Cardiac fibroblast (primary cell): ENCODE measurements at regions not wholly inside any gene's neighbourhood (a gene's known extent, or its start where the extent isn't known, plus 50 kb on each side); places are given as distances from the start of the nearest gene placed in this dataset.
A peak's percentile ranks its signal among the peaks of the same experiment; 100 is the strongest.

ENCODE experiments used
- DNase-seq, 2 donors: peaks; one replicate each; pipeline versions ENCODE4 v3.0.0 to v3.0.0-alpha.2; 2010; ENCODE audit warnings: low read depth in 2 of 2
- H3K4me3 ChIP-seq, 2 donors: replicated peaks in 1 of 2; 1 replicate in 1 of 2; 2 replicates in 1 of 2; pipeline ENCODE4 v1.5.1; 2011; ENCODE audit warnings: low read depth in 2 of 2, low read length in 2 of 2, mild to moderate bottlenecking in 2 of 2, moderate library complexity in 1 of 2
- TF ChIP-seq, protein P1 (sequence below): IDR thresholded peaks from one replicate; pipeline ENCODE4 v1.5.1; 2011; ENCODE audit warnings: low read depth, mild to moderate bottlenecking, low read length, inconsistent platforms

DNA sequence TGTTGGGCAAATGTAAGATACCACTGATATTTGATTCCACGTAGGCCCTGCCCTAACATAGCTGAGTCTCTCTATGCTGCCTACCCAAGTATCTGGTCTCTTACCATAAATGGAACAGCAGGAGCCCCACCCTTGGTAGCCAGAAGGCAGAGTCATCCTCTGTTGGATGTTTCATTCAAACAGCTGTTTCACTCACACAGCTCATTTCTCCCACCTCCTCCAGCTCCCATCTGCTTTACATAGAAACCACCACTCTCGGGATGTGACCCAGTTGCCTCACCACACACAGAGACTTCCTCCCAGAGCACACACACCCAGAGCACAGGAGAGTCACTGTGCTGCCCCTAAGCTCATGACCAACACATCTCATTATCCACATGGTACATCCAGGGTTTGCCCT is 165.3 kb downstream of the TMEM167A start:
- no peak overlapping the region for H3K4me3 ChIP-seq
- TF ChIP-seq, protein P1, sequence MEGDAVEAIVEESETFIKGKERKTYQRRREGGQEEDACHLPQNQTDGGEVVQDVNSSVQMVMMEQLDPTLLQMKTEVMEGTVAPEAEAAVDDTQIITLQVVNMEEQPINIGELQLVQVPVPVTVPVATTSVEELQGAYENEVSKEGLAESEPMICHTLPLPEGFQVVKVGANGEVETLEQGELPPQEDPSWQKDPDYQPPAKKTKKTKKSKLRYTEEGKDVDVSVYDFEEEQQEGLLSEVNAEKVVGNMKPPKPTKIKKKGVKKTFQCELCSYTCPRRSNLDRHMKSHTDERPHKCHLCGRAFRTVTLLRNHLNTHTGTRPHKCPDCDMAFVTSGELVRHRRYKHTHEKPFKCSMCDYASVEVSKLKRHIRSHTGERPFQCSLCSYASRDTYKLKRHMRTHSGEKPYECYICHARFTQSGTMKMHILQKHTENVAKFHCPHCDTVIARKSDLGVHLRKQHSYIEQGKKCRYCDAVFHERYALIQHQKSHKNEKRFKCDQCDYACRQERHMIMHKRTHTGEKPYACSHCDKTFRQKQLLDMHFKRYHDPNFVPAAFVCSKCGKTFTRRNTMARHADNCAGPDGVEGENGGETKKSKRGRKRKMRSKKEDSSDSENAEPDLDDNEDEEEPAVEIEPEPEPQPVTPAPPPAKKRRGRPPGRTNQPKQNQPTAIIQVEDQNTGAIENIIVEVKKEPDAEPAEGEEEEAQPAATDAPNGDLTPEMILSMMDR, result no peak
- DNase-seq, result no peak

GRCh38 chr5:82910905-82911304 is 166.3 kb downstream of the TMEM167A start:
- no peak for DNase-seq
- TF ChIP-seq, protein P1, result no peak
- no peak overlapping the region for H3K4me3 ChIP-seq

DNA sequence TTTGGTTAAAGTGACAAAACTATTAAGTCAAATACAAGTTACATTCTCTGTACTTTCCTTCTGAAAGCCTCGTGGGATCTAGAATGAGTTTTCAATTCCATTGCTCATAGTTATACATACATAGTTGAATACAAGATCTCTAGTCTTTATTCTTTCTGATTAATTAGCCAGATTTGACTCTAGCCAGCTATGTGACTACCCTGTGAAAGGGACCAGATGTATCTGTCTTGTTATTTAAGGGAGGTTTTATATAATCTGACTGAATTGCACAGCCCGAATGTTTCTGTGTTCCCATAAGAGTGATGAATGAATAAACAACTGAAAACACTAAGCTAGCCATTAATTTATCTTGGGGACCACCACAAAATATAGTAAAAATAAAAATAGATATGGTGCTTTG is 166.7 kb downstream of the TMEM167A start:
- H3K4me3 ChIP-seq, result no peak overlapping the region
- TF ChIP-seq, protein P1, result no peak
- no peak for DNase-seq

- TF ChIP-seq, protein P1, result no peak
- H3K4me3 ChIP-seq, result no peak overlapping the region
- DNase-seq, result no peak
These were observed 167.4 kb downstream of the TMEM167A start for GRCh38 chr5:82909771-82910170.

GRCh38 chr5:82905986-82906385 is 171.2 kb downstream of the TMEM167A start:
- no peak for DNase-seq
- TF ChIP-seq, protein P1, result no peak
- no peak overlapping the region for H3K4me3 ChIP-seq

GRCh38 chr5:82901281-82901888 is 175.8 kb downstream of the TMEM167A start:
- TF ChIP-seq, protein P1, result no peak
- DNase-seq, result no peak
- H3K4me3 ChIP-seq, result no peak overlapping the region

DNA sequence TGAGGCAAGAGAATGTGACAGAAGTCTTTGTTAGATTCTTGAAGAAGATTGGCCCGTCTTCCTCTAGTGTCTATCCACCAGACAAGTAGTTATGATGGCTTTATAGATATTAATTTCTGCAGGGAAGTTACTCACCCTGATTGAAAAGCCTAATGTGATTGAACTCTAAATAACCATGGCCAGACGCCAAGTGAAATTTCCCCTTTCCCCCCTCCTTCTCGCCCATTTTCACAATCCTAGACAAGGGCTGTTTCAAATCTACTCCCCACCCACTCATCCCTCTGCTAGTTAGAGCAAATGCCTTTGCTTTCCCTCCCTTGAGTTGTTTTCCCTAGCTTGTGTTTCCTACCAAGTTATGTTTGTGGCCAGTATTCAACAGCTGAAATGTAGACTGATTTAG is 182.5 kb downstream of the TMEM167A start:
- H3K4me3 ChIP-seq, result no peak overlapping the region
- TF ChIP-seq, protein P1, result no peak
- DNase-seq, result peak in 1 of 2 donors; percentile 11
